ENCODE measurements at regions not wholly inside any gene's neighbourhood (a gene's known extent, or its start where the extent isn't known, plus 50 kb on each side); places are given as distances from the start of the nearest gene placed in this dataset.

GRCh38 chr5:116381201-116381600 is 193.4 kb downstream of the SEMA6A start:
- Histone ChIP-seq H2AFZ (ENCODE audit: low read length) (no peak overlapping the region), H3K4me2 (ENCODE audit: low read depth, low read length, poor library complexity, severe bottlenecking) (no peak overlapping the region), H3K9me3 (ENCODE audit: insufficient read depth, low read depth, low read length) (no peaks in the 10 kb centered on the region), H4K20me1 (ENCODE audit: insufficient read depth, low read length, poor library complexity, severe bottlenecking) (no peaks in the 10 kb centered on the region), H3K4me1 (ENCODE audit: insufficient read depth, low read length, poor library complexity, severe bottlenecking) (no peaks in the 10 kb centered on the region), H3K9me2 (replicated peaks; ENCODE audit: low read depth, low read length) (no peaks in the 10 kb centered on the region), H3K27me3 (ENCODE audit: insufficient read depth, low read length, poor library complexity, severe bottlenecking) (no peaks in the 10 kb centered on the region), H3K79me2 (ENCODE audit: insufficient read depth, low read length) (no peaks in the 10 kb centered on the region), H3F3A (ENCODE audit: low read depth) (no peaks in the 10 kb centered on the region), H3K36me3 (ENCODE audit: insufficient read depth, low read length) (no peaks in the 10 kb centered on the region), H3K4me3 (ENCODE audit: low read length, poor library complexity, severe bottlenecking) (no peak overlapping the region), H3K9ac (ENCODE audit: low read depth, low read length, poor library complexity, severe bottlenecking) (no peak overlapping the region)
- TF ChIP-seq, protein P1, sequence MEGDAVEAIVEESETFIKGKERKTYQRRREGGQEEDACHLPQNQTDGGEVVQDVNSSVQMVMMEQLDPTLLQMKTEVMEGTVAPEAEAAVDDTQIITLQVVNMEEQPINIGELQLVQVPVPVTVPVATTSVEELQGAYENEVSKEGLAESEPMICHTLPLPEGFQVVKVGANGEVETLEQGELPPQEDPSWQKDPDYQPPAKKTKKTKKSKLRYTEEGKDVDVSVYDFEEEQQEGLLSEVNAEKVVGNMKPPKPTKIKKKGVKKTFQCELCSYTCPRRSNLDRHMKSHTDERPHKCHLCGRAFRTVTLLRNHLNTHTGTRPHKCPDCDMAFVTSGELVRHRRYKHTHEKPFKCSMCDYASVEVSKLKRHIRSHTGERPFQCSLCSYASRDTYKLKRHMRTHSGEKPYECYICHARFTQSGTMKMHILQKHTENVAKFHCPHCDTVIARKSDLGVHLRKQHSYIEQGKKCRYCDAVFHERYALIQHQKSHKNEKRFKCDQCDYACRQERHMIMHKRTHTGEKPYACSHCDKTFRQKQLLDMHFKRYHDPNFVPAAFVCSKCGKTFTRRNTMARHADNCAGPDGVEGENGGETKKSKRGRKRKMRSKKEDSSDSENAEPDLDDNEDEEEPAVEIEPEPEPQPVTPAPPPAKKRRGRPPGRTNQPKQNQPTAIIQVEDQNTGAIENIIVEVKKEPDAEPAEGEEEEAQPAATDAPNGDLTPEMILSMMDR (conservative IDR thresholded peaks at IDR 0.05; ENCODE audit: low read length), result no peak
- TF ChIP-seq EZH2phosphoT487 (IDR thresholded peaks at IDR 0.05; ENCODE audit: borderline replicate concordance), result no peak

DNA sequence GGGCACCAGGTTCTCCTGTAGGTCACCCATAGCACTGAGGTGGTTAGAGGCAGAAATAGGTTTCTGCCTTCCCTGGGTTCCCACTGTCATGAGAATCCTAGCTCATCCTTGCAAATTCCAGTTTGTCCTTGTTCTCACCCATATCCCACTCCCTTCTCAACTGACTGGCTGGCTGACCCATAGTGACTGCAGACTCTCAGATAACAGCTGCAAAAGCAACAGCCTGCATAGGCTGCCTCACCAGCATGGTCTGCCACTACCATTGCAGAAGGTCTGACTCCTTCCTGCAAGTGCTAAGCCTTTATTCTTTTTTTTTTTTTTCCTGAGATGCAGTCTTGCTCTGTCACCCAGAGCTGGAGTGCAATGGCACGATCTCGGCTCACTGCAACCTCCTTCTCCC is 194.0 kb downstream of the SEMA6A start:
- Histone ChIP-seq H3K9ac (ENCODE audit: low read depth, low read length, poor library complexity, severe bottlenecking) (no peak overlapping the region), H2AFZ (ENCODE audit: low read length) (no peak overlapping the region), H3K9me3 (ENCODE audit: insufficient read depth, low read depth, low read length) (no peaks in the 10 kb centered on the region), H4K20me1 (ENCODE audit: insufficient read depth, low read length, poor library complexity, severe bottlenecking) (no peaks in the 10 kb centered on the region), H3K79me2 (ENCODE audit: insufficient read depth, low read length) (no peaks in the 10 kb centered on the region), H3K27me3 (ENCODE audit: insufficient read depth, low read length, poor library complexity, severe bottlenecking) (no peaks in the 10 kb centered on the region), H3K9me2 (replicated peaks; ENCODE audit: low read depth, low read length) (no peaks in the 10 kb centered on the region), H3K4me2 (ENCODE audit: low read depth, low read length, poor library complexity, severe bottlenecking) (no peak overlapping the region), H3K4me3 (ENCODE audit: low read length, poor library complexity, severe bottlenecking) (no peak overlapping the region), H3K36me3 (ENCODE audit: insufficient read depth, low read length) (no peaks in the 10 kb centered on the region), H3K4me1 (ENCODE audit: insufficient read depth, low read length, poor library complexity, severe bottlenecking) (no peaks in the 10 kb centered on the region), H3F3A (ENCODE audit: low read depth) (no peaks in the 10 kb centered on the region)
- TF ChIP-seq EZH2phosphoT487 (IDR thresholded peaks at IDR 0.05; ENCODE audit: borderline replicate concordance), result no peak
- TF ChIP-seq, protein P1 (conservative IDR thresholded peaks at IDR 0.05; ENCODE audit: low read length), result no peak

- no peaks in the 10 kb centered on the region for H3K36me3 ChIP-seq (ENCODE audit: insufficient read depth, low read length)
- H3K9me3 ChIP-seq (ENCODE audit: insufficient read depth, low read depth, low read length), result no peaks in the 10 kb centered on the region
- no peak overlapping the region for H2AFZ ChIP-seq (ENCODE audit: low read length)
- H3K79me2 ChIP-seq (ENCODE audit: insufficient read depth, low read length), result no peaks in the 10 kb centered on the region
- no peaks in the 10 kb centered on the region for H3K9me2 ChIP-seq (replicated peaks; ENCODE audit: low read depth, low read length)
- H3K9ac ChIP-seq (ENCODE audit: low read depth, low read length, poor library complexity, severe bottlenecking), result no peak overlapping the region
- no peak for TF ChIP-seq EZH2phosphoT487 (IDR thresholded peaks at IDR 0.05; ENCODE audit: borderline replicate concordance)
- TF ChIP-seq, protein P1 (conservative IDR thresholded peaks at IDR 0.05; ENCODE audit: low read length), result no peak
- no peaks in the 10 kb centered on the region for H3K27me3 ChIP-seq (ENCODE audit: insufficient read depth, low read length, poor library complexity, severe bottlenecking)
- no peaks in the 10 kb centered on the region for H3K4me1 ChIP-seq (ENCODE audit: insufficient read depth, low read length, poor library complexity, severe bottlenecking)
- no peaks in the 10 kb centered on the region for H4K20me1 ChIP-seq (ENCODE audit: insufficient read depth, low read length, poor library complexity, severe bottlenecking)
- no peak overlapping the region for H3K4me2 ChIP-seq (ENCODE audit: low read depth, low read length, poor library complexity, severe bottlenecking)
- H3K4me3 ChIP-seq (ENCODE audit: low read length, poor library complexity, severe bottlenecking), result no peak overlapping the region
- H3F3A ChIP-seq (ENCODE audit: low read depth), result no peaks in the 10 kb centered on the region
Observed at GRCh38 chr5:116379306-116379705, 195.3 kb downstream of the SEMA6A start.

Measured in Loucy (cell line).